DOHH2 (cell line): ENCODE measurements at regions not wholly inside any gene's neighbourhood (a gene's known extent, or its start where the extent isn't known, plus 50 kb on each side); places are given as distances from the start of the nearest gene placed in this dataset.

Experiments
- CTCF ChIP-seq: fragments of 200-600 bp; sonication (generic); IDR thresholded peaks from one replicate; pipeline ENCODE4 v1.5.1; 2014; ENCODE audit warnings: antibody characterized with exemption, mild to moderate bottlenecking, low read depth, low read length; ENCODE audit not compliant: poor library complexity, severe bottlenecking
- EZH2phosphoT487 ChIP-seq: fragments of 200-600 bp; sonication (generic); IDR thresholded peaks from 2 replicates; pipeline ENCODE4 v1.6.1; 2017; ENCODE audit warnings: borderline replicate concordance, mild to moderate bottlenecking, antibody characterized with exemption, low read length, moderate library complexity, mixed read lengths

GRCh38 chr14:39716987-39717570 is 284.8 kb upstream of the FBXO33 start:
- TF ChIP-seq CTCF (no peak), EZH2phosphoT487 (no peak)
